ENCODE measurements at regions not wholly inside any gene's neighbourhood (a gene's known extent, or its start where the extent isn't known, plus 50 kb on each side); places are given as distances from the start of the nearest gene placed in this dataset.

GRCh38 chr13:90184355-90184754 lies 1163.1 kb upstream of the MIR17HG start:
- TF ChIP-seq POLR2AphosphoS5 (IDR thresholded peaks at IDR 0.05) = no peak
- no peak for TF ChIP-seq POLR2A (IDR thresholded peaks at IDR 0.05)
- TF ChIP-seq CTCF (IDR thresholded peaks at IDR 0.05) = no peak
- WGBS = 45% methylated on average over 1 of the region's 1 CpG
- Histone ChIP-seq H3K36me3 (no peaks in the 10 kb centered on the region), H3K9me3 (no peaks in the 10 kb centered on the region), H3K27me3 (replicated peaks; ENCODE audit: insufficient read depth) (no peaks in the 10 kb centered on the region), H3K4me3 (no peak overlapping the region), H3K4me1 (replicated peaks) (no peaks in the 10 kb centered on the region), H3K27ac (no peak overlapping the region)
- DNase-seq (ENCODE audit: low spot score) = no peak
- intact Hi-C loops (cut with DNase I) = no loop called here

- Histone ChIP-seq H3K27ac (no peak overlapping the region), H3K9me3 (no peaks in the 10 kb centered on the region), H3K36me3 (no peaks in the 10 kb centered on the region), H3K4me3 (no peak overlapping the region), H3K27me3 (replicated peaks; ENCODE audit: insufficient read depth) (no peaks in the 10 kb centered on the region), H3K4me1 (replicated peaks) (no peaks in the 10 kb centered on the region)
- intact Hi-C loops (cut with DNase I) = no loop called here
- DNase-seq (ENCODE audit: low spot score) = no peak
- TF ChIP-seq CTCF (IDR thresholded peaks at IDR 0.05) = no peak
- no peak for TF ChIP-seq POLR2AphosphoS5 (IDR thresholded peaks at IDR 0.05)
- TF ChIP-seq POLR2A (IDR thresholded peaks at IDR 0.05) = no peak
Measured at GRCh38 chr13:90185734-90186133, 1161.8 kb upstream of the MIR17HG start.

- intact Hi-C loops (cut with DNase I) = no loop called here
- Histone ChIP-seq H3K9me3 (no peaks in the 10 kb centered on the region), H3K27me3 (replicated peaks; ENCODE audit: insufficient read depth) (no peaks in the 10 kb centered on the region), H3K27ac (no peak overlapping the region), H3K36me3 (no peaks in the 10 kb centered on the region), H3K4me1 (replicated peaks) (no peaks in the 10 kb centered on the region), H3K4me3 (no peak overlapping the region)
- no peak for DNase-seq (ENCODE audit: low spot score)
- 49% methylated on average over 5 of the region's 5 CpGs for whole genome bisulfite sequencing
- TF ChIP-seq POLR2AphosphoS5 (IDR thresholded peaks at IDR 0.05) (no peak), CTCF (IDR thresholded peaks at IDR 0.05) (no peak), POLR2A (IDR thresholded peaks at IDR 0.05) (no peak)
Measured at GRCh38 chr13:90187478-90188350, 1159.8 kb upstream of the MIR17HG start.

- Histone ChIP-seq H3K27me3 (replicated peaks; ENCODE audit: insufficient read depth) (no peaks in the 10 kb centered on the region), H3K4me3 (no peak overlapping the region), H3K4me1 (replicated peaks) (no peaks in the 10 kb centered on the region), H3K27ac (no peak overlapping the region), H3K9me3 (no peaks in the 10 kb centered on the region), H3K36me3 (no peaks in the 10 kb centered on the region)
- intact Hi-C loops (cut with DNase I) = no loop called here
- DNase-seq (ENCODE audit: low spot score) = no peak
- TF ChIP-seq POLR2AphosphoS5 (IDR thresholded peaks at IDR 0.05) (no peak), CTCF (IDR thresholded peaks at IDR 0.05) (no peak)
- 62% methylated on average over 3 of the region's 3 CpGs for WGBS
Measured at GRCh38 chr13:90188351-90188636, 1159.2 kb upstream of the MIR17HG start.

- intact Hi-C loops (cut with DNase I) = no loop called here
- Histone ChIP-seq H3K4me1 (replicated peaks) (no peaks in the 10 kb centered on the region), H3K4me3 (no peak overlapping the region), H3K9me3 (no peaks in the 10 kb centered on the region), H3K27me3 (replicated peaks; ENCODE audit: insufficient read depth) (no peaks in the 10 kb centered on the region), H3K36me3 (no peaks in the 10 kb centered on the region), H3K27ac (no peak overlapping the region)
- no peak for DNase-seq (ENCODE audit: low spot score)
- 82% methylated on average over 2 of the region's 2 CpGs for WGBS
- TF ChIP-seq CTCF (IDR thresholded peaks at IDR 0.05) (no peak), POLR2AphosphoS5 (IDR thresholded peaks at IDR 0.05) (no peak), POLR2A (IDR thresholded peaks at IDR 0.05) (no peak)
Measured at GRCh38 chr13:90197722-90198121, 1149.8 kb upstream of the MIR17HG start.

Measured in prostate gland (tissue), 2 donors.